ENCODE measurements at regions not wholly inside any gene's neighbourhood (a gene's known extent, or its start where the extent isn't known, plus 50 kb on each side); places are given as distances from the start of the nearest gene placed in this dataset.

DNA sequence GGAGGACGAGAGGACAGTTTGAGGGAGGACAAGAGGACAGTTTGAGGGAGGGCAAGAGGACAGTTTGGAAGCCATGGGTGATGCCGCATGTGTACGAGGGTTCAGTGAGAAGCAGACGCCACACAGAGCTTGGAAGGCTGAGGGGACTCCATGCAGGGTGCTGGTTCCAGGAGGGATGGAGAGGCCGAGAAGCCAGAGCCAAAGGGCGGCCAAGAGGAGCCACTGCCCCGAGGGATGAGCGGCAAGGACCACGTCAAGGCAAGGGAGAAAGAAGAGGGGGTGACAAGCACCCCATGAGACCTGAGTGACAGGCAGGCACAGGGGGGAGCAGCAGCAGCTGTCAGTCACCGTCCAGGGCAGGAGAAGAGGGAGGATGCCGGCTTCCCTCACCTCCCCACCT lies 385.7 kb upstream of the MYT1L start:
- CTCF ChIA-PET: no interaction called here
- intact Hi-C loops (cut with micrococcal nuclease; ENCODE audit: unreplicated experiment) (no loop called here), in situ Hi-C loops (cut with MboI) (no loop called here)
- Histone ChIP-seq H4K20me1 (ENCODE audit: control insufficient read depth, insufficient read depth) (no peaks in the 10 kb centered on the region), H3K27me3 (replicated peaks in 1 of 2; ENCODE audit: control insufficient read depth in 2 of 2, insufficient read depth in 2 of 2, low read length in 1 of 2) (no peaks in the 10 kb centered on the region), H3K36me3 (ENCODE audit: control insufficient read depth in 2 of 2, insufficient read depth in 2 of 2, low read length in 1 of 2) (no peaks in the 10 kb centered on the region), H2AFZ (ENCODE audit: control insufficient read depth, low read depth, low read length) (no peak overlapping the region), H3K4me2 (ENCODE audit: control insufficient read depth, insufficient read depth) (no peak overlapping the region), H3K79me2 (ENCODE audit: control insufficient read depth, insufficient read depth, low read length) (no peaks in the 10 kb centered on the region), H3K27ac (ENCODE audit: control insufficient read depth, insufficient read depth) (no peak overlapping the region), H3K9ac (ENCODE audit: control insufficient read depth, insufficient read depth, low read length) (no peak overlapping the region), H3K4me3 (no peak overlapping the region), H3K4me1 (ENCODE audit: control insufficient read depth, insufficient read depth, low read length) (no peaks in the 10 kb centered on the region), H3K9me3 (replicated peaks; ENCODE audit: control insufficient read depth, insufficient read depth, low read length) (no peaks in the 10 kb centered on the region)
- POLR2A ChIA-PET: no interaction called here
- FAIRE-seq (no peak), ATAC-seq (no peak), DNase-seq (ENCODE audit: low read depth, low spot score) (no peak)
- no TSS peak for BruUV-seq (replicated peaks)
- 23% methylated on average over 11 of the region's 11 CpGs for WGBS (ENCODE audit: insufficient coverage, insufficient replicate concordance, low lambda C conversion rate, missing lambda C conversion rate)
- RAD21 ChIA-PET (ENCODE audit: unreplicated experiment): no interaction called here
- SMC1A ChIA-PET (ENCODE audit: uncharacterized antibody, unreplicated experiment): no interaction called here
- TF ChIP-seq ASH2L (IDR thresholded peaks at IDR 0.05; ENCODE audit: borderline replicate concordance, low read depth): no peak
- no peak for TF ChIP-seq POLR2AphosphoS2 (IDR thresholded peaks at IDR 0.05; ENCODE audit: low read depth, low read length)
- TF ChIP-seq CBFB (IDR thresholded peaks at IDR 0.05; ENCODE audit: low read depth): no peak
- TF ChIP-seq SIN3A (IDR thresholded peaks at IDR 0.05; ENCODE audit: low read depth, low read length): no peak
- no peak for TF ChIP-seq NRF1 (conservative IDR thresholded peaks at IDR 0.05; ENCODE audit: low read depth, low read length)
- no peak for TF ChIP-seq ZNF384 (IDR thresholded peaks at IDR 0.05; ENCODE audit: borderline replicate concordance, low read depth, low read length)
- no peak for TF ChIP-seq NR2C1 (IDR thresholded peaks at IDR 0.05)

DNA sequence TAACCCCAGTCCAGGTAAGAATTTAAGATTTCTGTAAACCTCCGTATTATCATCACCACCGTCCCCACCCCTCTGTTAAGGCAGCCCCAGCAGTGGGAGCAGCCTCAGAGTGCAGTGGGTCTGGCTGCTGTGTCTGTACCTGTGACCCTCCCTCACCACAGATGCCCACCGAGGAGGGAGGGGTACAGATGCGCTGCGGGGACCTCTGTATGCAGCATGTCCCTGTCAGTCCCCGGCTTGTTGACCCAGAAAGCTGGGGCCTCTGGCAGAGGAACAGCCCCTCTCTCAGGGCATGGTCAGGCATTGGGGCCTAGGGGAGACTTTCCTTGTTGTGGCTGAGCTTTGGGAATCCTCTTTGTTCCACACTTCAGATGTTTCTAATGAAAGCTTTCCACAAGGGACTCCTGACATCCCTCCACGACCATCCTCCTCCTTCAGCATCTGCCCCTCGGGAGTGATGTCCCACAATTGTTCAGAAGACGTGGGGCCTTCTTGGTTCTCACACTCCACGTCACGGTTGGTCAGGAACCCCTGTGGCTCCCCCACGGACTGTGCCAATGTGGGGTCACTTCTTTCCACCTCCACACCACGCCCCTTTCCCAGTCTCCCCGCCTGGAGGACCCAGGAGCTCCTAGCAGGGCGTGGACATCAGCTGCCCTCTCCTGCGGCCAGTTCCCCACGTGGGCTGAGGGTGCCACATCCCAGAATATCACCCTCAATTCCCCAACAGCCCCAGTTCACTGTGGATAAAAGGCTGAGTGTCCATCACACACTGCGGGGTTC lies 384.2 kb upstream of the MYT1L start:
- no peaks in the 10 kb centered on the region for H3K27me3 ChIP-seq (replicated peaks in 1 of 2; ENCODE audit: control insufficient read depth in 2 of 2, insufficient read depth in 2 of 2, low read length in 1 of 2)
- ATAC-seq (no peak), DNase-seq (ENCODE audit: low read depth, low spot score) (no peak), FAIRE-seq (no peak)
- no peaks in the 10 kb centered on the region for H3K79me2 ChIP-seq (ENCODE audit: control insufficient read depth, insufficient read depth, low read length)
- ChIA-PET RAD21 (ENCODE audit: unreplicated experiment) (no interaction called here), POLR2A (no interaction called here), SMC1A (ENCODE audit: uncharacterized antibody, unreplicated experiment) (no interaction called here), CTCF (no interaction called here)
- no peaks in the 10 kb centered on the region for H3K36me3 ChIP-seq (ENCODE audit: control insufficient read depth in 2 of 2, insufficient read depth in 2 of 2, low read length in 1 of 2)
- no peak overlapping the region for H3K4me2 ChIP-seq (ENCODE audit: control insufficient read depth, insufficient read depth)
- H3K9me3 ChIP-seq (replicated peaks; ENCODE audit: control insufficient read depth, insufficient read depth, low read length): no peaks in the 10 kb centered on the region
- no TSS peak for BruUV-seq (replicated peaks)
- 13% methylated on average over 17 of the region's 18 CpGs for WGBS (ENCODE audit: insufficient coverage, insufficient replicate concordance, low lambda C conversion rate, missing lambda C conversion rate)
- H3K4me3 ChIP-seq: no peak overlapping the region
- no peak overlapping the region for H2AFZ ChIP-seq (ENCODE audit: control insufficient read depth, low read depth, low read length)
- no peaks in the 10 kb centered on the region for H3K4me1 ChIP-seq (ENCODE audit: control insufficient read depth, insufficient read depth, low read length)
- intact Hi-C loops (cut with micrococcal nuclease; ENCODE audit: unreplicated experiment): no loop called here
- in situ Hi-C loops (cut with MboI): no loop called here
- H3K9ac ChIP-seq (ENCODE audit: control insufficient read depth, insufficient read depth, low read length): no peak overlapping the region
- H3K27ac ChIP-seq (ENCODE audit: control insufficient read depth, insufficient read depth): no peak overlapping the region
- no peaks in the 10 kb centered on the region for H4K20me1 ChIP-seq (ENCODE audit: control insufficient read depth, insufficient read depth)
- TF ChIP-seq RFX5 (IDR thresholded peaks at IDR 0.05; ENCODE audit: low read depth, low read length): no peak
- TF ChIP-seq SIN3A (IDR thresholded peaks at IDR 0.05; ENCODE audit: low read depth, low read length): no peak
- no peak for TF ChIP-seq MEF2A (IDR thresholded peaks at IDR 0.05; ENCODE audit: insufficient read depth, low read depth, low read length)
- TF ChIP-seq, protein P1, sequence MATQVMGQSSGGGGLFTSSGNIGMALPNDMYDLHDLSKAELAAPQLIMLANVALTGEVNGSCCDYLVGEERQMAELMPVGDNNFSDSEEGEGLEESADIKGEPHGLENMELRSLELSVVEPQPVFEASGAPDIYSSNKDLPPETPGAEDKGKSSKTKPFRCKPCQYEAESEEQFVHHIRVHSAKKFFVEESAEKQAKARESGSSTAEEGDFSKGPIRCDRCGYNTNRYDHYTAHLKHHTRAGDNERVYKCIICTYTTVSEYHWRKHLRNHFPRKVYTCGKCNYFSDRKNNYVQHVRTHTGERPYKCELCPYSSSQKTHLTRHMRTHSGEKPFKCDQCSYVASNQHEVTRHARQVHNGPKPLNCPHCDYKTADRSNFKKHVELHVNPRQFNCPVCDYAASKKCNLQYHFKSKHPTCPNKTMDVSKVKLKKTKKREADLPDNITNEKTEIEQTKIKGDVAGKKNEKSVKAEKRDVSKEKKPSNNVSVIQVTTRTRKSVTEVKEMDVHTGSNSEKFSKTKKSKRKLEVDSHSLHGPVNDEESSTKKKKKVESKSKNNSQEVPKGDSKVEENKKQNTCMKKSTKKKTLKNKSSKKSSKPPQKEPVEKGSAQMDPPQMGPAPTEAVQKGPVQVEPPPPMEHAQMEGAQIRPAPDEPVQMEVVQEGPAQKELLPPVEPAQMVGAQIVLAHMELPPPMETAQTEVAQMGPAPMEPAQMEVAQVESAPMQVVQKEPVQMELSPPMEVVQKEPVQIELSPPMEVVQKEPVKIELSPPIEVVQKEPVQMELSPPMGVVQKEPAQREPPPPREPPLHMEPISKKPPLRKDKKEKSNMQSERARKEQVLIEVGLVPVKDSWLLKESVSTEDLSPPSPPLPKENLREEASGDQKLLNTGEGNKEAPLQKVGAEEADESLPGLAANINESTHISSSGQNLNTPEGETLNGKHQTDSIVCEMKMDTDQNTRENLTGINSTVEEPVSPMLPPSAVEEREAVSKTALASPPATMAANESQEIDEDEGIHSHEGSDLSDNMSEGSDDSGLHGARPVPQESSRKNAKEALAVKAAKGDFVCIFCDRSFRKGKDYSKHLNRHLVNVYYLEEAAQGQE (IDR thresholded peaks at IDR 0.05; ENCODE audit: low read depth, low read length): no peak
- no peak for TF ChIP-seq IKZF1 (conservative IDR thresholded peaks at IDR 0.05)
- TF ChIP-seq, protein P2, sequence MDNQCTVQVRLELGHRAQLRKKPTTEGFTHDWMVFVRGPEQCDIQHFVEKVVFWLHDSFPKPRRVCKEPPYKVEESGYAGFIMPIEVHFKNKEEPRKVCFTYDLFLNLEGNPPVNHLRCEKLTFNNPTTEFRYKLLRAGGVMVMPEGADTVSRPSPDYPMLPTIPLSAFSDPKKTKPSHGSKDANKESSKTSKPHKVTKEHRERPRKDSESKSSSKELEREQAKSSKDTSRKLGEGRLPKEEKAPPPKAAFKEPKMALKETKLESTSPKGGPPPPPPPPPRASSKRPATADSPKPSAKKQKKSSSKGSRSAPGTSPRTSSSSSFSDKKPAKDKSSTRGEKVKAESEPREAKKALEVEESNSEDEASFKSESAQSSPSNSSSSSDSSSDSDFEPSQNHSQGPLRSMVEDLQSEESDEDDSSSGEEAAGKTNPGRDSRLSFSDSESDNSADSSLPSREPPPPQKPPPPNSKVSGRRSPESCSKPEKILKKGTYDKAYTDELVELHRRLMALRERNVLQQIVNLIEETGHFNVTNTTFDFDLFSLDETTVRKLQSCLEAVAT (IDR thresholded peaks at IDR 0.05): no peak
- TF ChIP-seq TARDBP (IDR thresholded peaks at IDR 0.05; ENCODE audit: borderline replicate concordance): no peak

Measured in GM12878 (cell line).